ENCODE measurements at regions not wholly inside any gene's neighbourhood (a gene's known extent, or its start where the extent isn't known, plus 50 kb on each side); places are given as distances from the start of the nearest gene placed in this dataset.

DNA sequence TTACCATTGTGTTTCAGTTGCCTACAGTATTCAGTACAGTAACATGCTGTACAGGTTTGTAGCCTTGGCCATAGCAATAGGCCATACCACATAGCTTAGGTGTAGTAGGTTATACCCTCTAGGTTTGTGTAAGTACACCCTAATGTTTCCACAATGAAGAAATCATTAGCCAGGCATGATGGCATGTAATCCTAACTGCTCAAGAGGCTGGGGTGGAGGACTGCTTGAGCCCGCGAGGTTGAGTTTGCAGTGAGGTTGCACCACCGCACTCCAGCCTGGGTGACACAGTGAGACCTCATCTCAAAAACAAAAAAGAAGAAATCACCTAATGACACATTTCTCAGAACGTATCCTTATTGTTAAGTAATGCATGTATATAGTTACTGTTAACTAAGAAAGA lies 63.2 kb upstream of the KTN1 start:
- Histone ChIP-seq H3K36me3 (ENCODE audit: control insufficient read depth in 2 of 2, extremely low read depth in 1 of 2, insufficient read depth in 2 of 2, low read length in 2 of 2) (no peaks in the 10 kb centered on the region), H3K9me3 (replicated peaks; ENCODE audit: control insufficient read depth, insufficient read depth, low read length) (no peaks in the 10 kb centered on the region), H3K9ac (replicated peaks; ENCODE audit: extremely low read depth, insufficient read depth, low read length) (no peak overlapping the region), H3K4me3 (replicated peaks in 1 of 3; ENCODE audit: insufficient read depth in 1 of 3, low read depth in 1 of 3, low read length in 3 of 3) (no peak overlapping the region), H3K27me3 (ENCODE audit: control insufficient read depth in 2 of 2, insufficient read depth in 2 of 2, low read length in 2 of 2) (no peaks in the 10 kb centered on the region), H2AFZ (ENCODE audit: low read depth, low read length) (no peak overlapping the region), H3K4me1 (ENCODE audit: control insufficient read depth, extremely low read depth, insufficient read depth, low read length) (peaks cover 17% of the 10 kb centered on the region), H3K4me2 (ENCODE audit: insufficient read depth, low read length) (no peak overlapping the region), H4K20me1 (replicated peaks; ENCODE audit: control insufficient read depth, extremely low read depth, insufficient read depth, low read length) (no peaks in the 10 kb centered on the region), H3K9me1 (replicated peaks; ENCODE audit: control insufficient read depth, extremely low read depth, insufficient read depth, low read length) (no peaks in the 10 kb centered on the region), H3K27ac (ENCODE audit: insufficient read depth, low read depth, low read length) (no peak overlapping the region), H3K79me2 (ENCODE audit: control insufficient read depth, insufficient read depth, low read length) (no peaks in the 10 kb centered on the region)
- BruUV-seq (replicated peaks), result no TSS peak
- TF ChIP-seq MYC (IDR thresholded peaks at IDR 0.05; ENCODE audit: low read depth, low read length), result no peak
- TF ChIP-seq GATA2 (IDR thresholded peaks at IDR 0.05; ENCODE audit: insufficient read depth, insufficient read length, low read depth, low read length), result no peak
- no peak for TF ChIP-seq JUN (IDR thresholded peaks at IDR 0.05; ENCODE audit: borderline replicate concordance, insufficient read depth, insufficient read length, low read depth)
- dilution Hi-C loops (cut with MboI; ENCODE audit: extremely low pct_ligation_motif_present, low sequenced_read_pairs) (no loop called here), intact Hi-C loops (cut with micrococcal nuclease) (no loop called here)
- CTCF ChIA-PET, result interaction anchor here (2.2 kb wide), 1 partner anchor 70 kb away, joined by 15 read pairs; no protein-coding TSS in a partner anchor
- no peak for DNase-seq (ENCODE audit: low read depth, low spot score)
- POLR2A ChIA-PET, result no interaction called here
- no peak for FAIRE-seq

GRCh38 chr14:55518391-55518790 lies 61.6 kb upstream of the KTN1 start:
- no peaks in the 10 kb centered on the region for H4K20me1 ChIP-seq (replicated peaks; ENCODE audit: control insufficient read depth, extremely low read depth, insufficient read depth, low read length)

More at GRCh38 chr14:55518391-55518790, 61.6 kb upstream of the KTN1 start:
- no peak overlapping the region for H3K4me2 ChIP-seq (ENCODE audit: insufficient read depth, low read length)
- intact Hi-C loops (cut with micrococcal nuclease) (no loop called here), dilution Hi-C loops (cut with MboI; ENCODE audit: extremely low pct_ligation_motif_present, low sequenced_read_pairs) (no loop called here)
- CTCF ChIA-PET, result interaction anchor here (0.5 to 2.2 kb wide), 6 partner anchors 18 to 79 kb away, joined by 3 to 15 read pairs (median 4); no protein-coding TSS in a partner anchor
- BruUV-seq (replicated peaks), result no TSS peak
- no peaks in the 10 kb centered on the region for H3K79me2 ChIP-seq (ENCODE audit: control insufficient read depth, insufficient read depth, low read length)
- POLR2A ChIA-PET, result no interaction called here
- no peaks in the 10 kb centered on the region for H3K27me3 ChIP-seq (ENCODE audit: control insufficient read depth in 2 of 2, insufficient read depth in 2 of 2, low read length in 2 of 2)
- no peak overlapping the region for H3K4me3 ChIP-seq (replicated peaks in 1 of 3; ENCODE audit: insufficient read depth in 1 of 3, low read depth in 1 of 3, low read length in 3 of 3)
- no peaks in the 10 kb centered on the region for H3K36me3 ChIP-seq (ENCODE audit: control insufficient read depth in 2 of 2, extremely low read depth in 1 of 2, insufficient read depth in 2 of 2, low read length in 2 of 2)
- H3K4me1 ChIP-seq (ENCODE audit: control insufficient read depth, extremely low read depth, insufficient read depth, low read length), result peaks cover 17% of the 10 kb centered on the region
- H3K9me3 ChIP-seq (replicated peaks; ENCODE audit: control insufficient read depth, insufficient read depth, low read length), result no peaks in the 10 kb centered on the region
- TF ChIP-seq POLR2AphosphoS5 (IDR thresholded peaks at IDR 0.05; ENCODE audit: insufficient read depth, low read depth, low read length), result no peak
- H3K9me1 ChIP-seq (replicated peaks; ENCODE audit: control insufficient read depth, extremely low read depth, insufficient read depth, low read length), result no peaks in the 10 kb centered on the region
- DNase-seq (ENCODE audit: low read depth, low spot score) (peak; percentile 47), FAIRE-seq (no peak)
- no peak overlapping the region for H2AFZ ChIP-seq (ENCODE audit: low read depth, low read length)
- H3K27ac ChIP-seq (ENCODE audit: insufficient read depth, low read depth, low read length), result no peak overlapping the region
- H3K9ac ChIP-seq (replicated peaks; ENCODE audit: extremely low read depth, insufficient read depth, low read length), result no peak overlapping the region
